ENCODE measurements at regions not wholly inside any gene's neighbourhood (a gene's known extent, or its start where the extent isn't known, plus 50 kb on each side); places are given as distances from the start of the nearest gene placed in this dataset.

- TF ChIP-seq, protein P1, sequence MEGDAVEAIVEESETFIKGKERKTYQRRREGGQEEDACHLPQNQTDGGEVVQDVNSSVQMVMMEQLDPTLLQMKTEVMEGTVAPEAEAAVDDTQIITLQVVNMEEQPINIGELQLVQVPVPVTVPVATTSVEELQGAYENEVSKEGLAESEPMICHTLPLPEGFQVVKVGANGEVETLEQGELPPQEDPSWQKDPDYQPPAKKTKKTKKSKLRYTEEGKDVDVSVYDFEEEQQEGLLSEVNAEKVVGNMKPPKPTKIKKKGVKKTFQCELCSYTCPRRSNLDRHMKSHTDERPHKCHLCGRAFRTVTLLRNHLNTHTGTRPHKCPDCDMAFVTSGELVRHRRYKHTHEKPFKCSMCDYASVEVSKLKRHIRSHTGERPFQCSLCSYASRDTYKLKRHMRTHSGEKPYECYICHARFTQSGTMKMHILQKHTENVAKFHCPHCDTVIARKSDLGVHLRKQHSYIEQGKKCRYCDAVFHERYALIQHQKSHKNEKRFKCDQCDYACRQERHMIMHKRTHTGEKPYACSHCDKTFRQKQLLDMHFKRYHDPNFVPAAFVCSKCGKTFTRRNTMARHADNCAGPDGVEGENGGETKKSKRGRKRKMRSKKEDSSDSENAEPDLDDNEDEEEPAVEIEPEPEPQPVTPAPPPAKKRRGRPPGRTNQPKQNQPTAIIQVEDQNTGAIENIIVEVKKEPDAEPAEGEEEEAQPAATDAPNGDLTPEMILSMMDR (IDR thresholded peaks at IDR 0.05): no peak
- no peak for TF ChIP-seq POLR2A (IDR thresholded peaks at IDR 0.05)
- TF ChIP-seq POLR2AphosphoS5 (IDR thresholded peaks at IDR 0.05): no peak
- no peak for TF ChIP-seq EP300 (IDR thresholded peaks at IDR 0.05)
These were observed 93.9 kb upstream of the SPATA13 start for GRCh38 chr13:24066405-24067295.

Measured in upper lobe of left lung (tissue), 4 donors.